GM12873 (cell line): ENCODE measurements at regions not wholly inside any gene's neighbourhood (a gene's known extent, or its start where the extent isn't known, plus 50 kb on each side); places are given as distances from the start of the nearest gene placed in this dataset.

Experiments used
- CTCF ChIP-seq: IDR thresholded peaks from 2 replicates; pipeline ENCODE4 v1.5.1; 2012; ENCODE audit warnings: low read depth, mild to moderate bottlenecking, moderate library complexity, low read length, control low read depth; ENCODE audit not compliant: insufficient read depth; ENCODE audit errors: missing control alignments

GRCh38 chr1:56426587-56427381, 152.6 kb downstream of the PLPP3 start:
- no peak for TF ChIP-seq CTCF

GRCh38 chr1:56425494-56426037, 153.8 kb downstream of the PLPP3 start:
- no peak for TF ChIP-seq CTCF

- TF ChIP-seq CTCF: no peak
These were observed 154.4 kb downstream of the PLPP3 start for GRCh38 chr1:56424744-56425493.

- TF ChIP-seq CTCF: no peak
These were observed 155.6 kb downstream of the PLPP3 start for GRCh38 chr1:56423716-56424115.

- no peak for TF ChIP-seq CTCF
These were observed 161.2 kb downstream of the PLPP3 start for GRCh38 chr1:56418151-56418631.

GRCh38 chr1:56417646-56418045, 161.7 kb downstream of the PLPP3 start:
- no peak for TF ChIP-seq CTCF

GRCh38 chr1:56416495-56416894, 162.9 kb downstream of the PLPP3 start:
- no peak for TF ChIP-seq CTCF
